ENCODE measurements at regions not wholly inside any gene's neighbourhood (a gene's known extent, or its start where the extent isn't known, plus 50 kb on each side); places are given as distances from the start of the nearest gene placed in this dataset.
"Not testable (repeated sequence)": the region's sequence is repeated elsewhere in the genome, so short reads cannot be mapped to it uniquely, and the experiment has no call there.

GRCh38 chr18:78828131-78828530 lies 151.5 kb upstream of the SALL3 start:
- TF ChIP-seq, protein P1, sequence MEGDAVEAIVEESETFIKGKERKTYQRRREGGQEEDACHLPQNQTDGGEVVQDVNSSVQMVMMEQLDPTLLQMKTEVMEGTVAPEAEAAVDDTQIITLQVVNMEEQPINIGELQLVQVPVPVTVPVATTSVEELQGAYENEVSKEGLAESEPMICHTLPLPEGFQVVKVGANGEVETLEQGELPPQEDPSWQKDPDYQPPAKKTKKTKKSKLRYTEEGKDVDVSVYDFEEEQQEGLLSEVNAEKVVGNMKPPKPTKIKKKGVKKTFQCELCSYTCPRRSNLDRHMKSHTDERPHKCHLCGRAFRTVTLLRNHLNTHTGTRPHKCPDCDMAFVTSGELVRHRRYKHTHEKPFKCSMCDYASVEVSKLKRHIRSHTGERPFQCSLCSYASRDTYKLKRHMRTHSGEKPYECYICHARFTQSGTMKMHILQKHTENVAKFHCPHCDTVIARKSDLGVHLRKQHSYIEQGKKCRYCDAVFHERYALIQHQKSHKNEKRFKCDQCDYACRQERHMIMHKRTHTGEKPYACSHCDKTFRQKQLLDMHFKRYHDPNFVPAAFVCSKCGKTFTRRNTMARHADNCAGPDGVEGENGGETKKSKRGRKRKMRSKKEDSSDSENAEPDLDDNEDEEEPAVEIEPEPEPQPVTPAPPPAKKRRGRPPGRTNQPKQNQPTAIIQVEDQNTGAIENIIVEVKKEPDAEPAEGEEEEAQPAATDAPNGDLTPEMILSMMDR (conservative IDR thresholded peaks at IDR 0.05; ENCODE audit: low read depth, low read length): no peak
- H3K4me3 ChIP-seq (ENCODE audit: low read depth, low read length): no peak overlapping the region
- DNase-seq (ENCODE audit: low read depth): no peak

DNA sequence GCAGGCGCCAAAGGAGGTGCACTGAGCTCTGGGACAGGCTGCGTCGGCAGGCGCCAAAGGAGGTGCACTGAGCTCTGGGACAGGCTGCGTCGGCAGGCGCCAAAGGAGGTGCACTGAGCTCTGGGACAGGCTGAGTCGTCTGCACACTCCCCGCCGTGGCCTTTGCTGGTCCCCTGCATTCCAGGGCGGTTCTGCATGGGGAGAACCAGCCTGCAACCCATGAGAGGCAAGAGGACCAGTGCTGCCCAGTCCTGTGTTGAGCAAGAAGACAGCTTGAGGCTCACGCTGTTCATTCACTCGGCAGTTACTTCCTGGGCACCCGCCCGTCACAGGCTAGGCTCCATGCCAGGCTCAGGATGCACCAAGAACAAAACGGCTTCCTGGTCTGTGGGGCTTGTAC lies 150.6 kb upstream of the SALL3 start:
- H3K4me3 ChIP-seq (ENCODE audit: low read depth, low read length); DNase-seq (ENCODE audit: low read depth): not testable (repeated sequence)

DNA sequence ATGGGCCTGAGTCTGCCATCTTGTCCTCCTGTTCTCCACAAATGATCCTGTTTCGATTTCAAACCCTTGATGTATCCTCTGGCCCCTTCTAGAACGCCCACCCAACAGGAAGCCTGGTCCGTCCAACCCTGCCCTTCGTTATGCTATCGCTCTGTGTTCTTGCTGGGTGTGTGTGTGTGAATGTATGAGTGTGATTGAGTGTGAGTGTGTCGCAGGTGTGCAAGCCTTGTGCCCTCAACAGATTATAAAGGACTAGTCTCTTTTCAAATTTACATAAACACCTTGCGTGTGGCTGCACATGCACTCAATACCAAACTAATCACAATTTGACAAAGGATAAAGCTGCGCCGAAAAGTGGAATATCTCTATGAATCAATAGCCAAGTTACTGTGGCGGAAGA lies 149.5 kb upstream of the SALL3 start:
- no peak for DNase-seq (ENCODE audit: low read depth)

DNA sequence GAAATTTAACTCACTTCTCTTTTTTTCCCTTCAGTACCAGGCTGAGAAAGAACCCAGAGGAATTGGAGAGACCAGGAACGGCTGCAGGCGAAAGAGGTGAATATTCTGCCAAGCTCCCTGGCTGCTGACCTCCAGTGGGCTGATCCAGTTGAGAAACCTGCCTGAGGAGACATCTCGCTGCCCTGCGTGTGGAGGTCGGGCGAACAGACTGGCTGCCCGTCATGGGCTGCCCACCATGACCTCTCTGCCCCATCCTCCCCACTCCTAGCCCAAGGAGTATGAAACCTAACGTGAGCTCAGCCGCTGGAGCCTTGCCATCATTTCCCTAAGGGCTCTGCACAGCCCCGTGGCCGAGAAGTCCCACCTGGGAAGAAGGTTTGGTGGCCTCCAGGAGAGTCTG lies 148.8 kb upstream of the SALL3 start:
- TF ChIP-seq, protein P1 (conservative IDR thresholded peaks at IDR 0.05; ENCODE audit: low read depth, low read length): no peak
- H3K4me3 ChIP-seq (ENCODE audit: low read depth, low read length): no peak overlapping the region

More for the DNA sequence above, 149.5 kb upstream of the SALL3 start:
- TF ChIP-seq, protein P1 (conservative IDR thresholded peaks at IDR 0.05; ENCODE audit: low read depth, low read length): no peak
- H3K4me3 ChIP-seq (ENCODE audit: low read depth, low read length): no peak overlapping the region

DNA sequence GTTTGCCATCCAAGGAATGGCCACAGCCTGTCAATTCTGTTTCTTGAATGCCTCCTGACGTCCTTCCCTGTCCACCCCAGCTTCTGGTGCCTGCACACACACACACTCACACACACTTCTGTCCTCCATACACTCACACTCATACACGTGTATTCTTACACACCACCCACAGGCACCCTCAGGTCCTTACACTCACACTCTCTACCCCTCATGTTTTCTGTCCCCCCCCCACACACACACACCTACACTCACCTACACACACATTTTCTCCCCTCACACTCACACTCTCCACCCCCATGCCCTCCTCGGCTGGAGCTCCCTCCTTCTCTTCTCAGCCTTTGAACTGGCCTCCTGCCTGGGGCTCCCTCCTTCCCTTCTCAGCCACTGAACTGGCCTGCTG lies 148.0 kb upstream of the SALL3 start:
- no peak overlapping the region for H3K4me3 ChIP-seq (ENCODE audit: low read depth, low read length)
- TF ChIP-seq, protein P1 (conservative IDR thresholded peaks at IDR 0.05; ENCODE audit: low read depth, low read length): no peak
- no peak for DNase-seq (ENCODE audit: low read depth)

More for the DNA sequence above, 148.8 kb upstream of the SALL3 start:
- DNase-seq (ENCODE audit: low read depth): no peak

DNA sequence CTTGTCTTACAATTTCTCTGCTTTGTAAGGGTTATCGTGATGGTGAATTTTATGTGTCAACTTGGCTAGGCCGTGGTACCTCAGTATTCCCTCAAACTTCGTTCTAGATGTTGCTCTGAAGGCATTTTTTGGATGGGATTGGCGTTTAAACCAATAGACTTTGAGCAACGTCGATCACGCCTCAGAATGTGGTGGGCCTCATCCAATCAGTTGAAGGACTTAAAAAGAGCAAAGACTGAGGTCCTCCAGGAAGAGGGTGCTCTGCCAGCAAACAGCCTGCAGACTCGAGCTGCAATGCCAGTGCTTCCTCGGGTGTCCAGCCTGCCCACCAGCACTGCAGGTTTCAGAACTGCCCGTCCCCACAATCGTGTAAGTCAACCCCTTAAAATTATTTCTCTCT lies 145.8 kb upstream of the SALL3 start:
- TF ChIP-seq, protein P1 (conservative IDR thresholded peaks at IDR 0.05; ENCODE audit: low read depth, low read length): no peak
- DNase-seq (ENCODE audit: low read depth): no peak
- no peak overlapping the region for H3K4me3 ChIP-seq (ENCODE audit: low read depth, low read length)

GRCh38 chr18:78836838-78837237 lies 142.8 kb upstream of the SALL3 start:
- H3K4me3 ChIP-seq (ENCODE audit: low read depth, low read length): no peak overlapping the region
- DNase-seq (ENCODE audit: low read depth): no peak
- TF ChIP-seq, protein P1 (conservative IDR thresholded peaks at IDR 0.05; ENCODE audit: low read depth, low read length): no peak

- TF ChIP-seq, protein P1 (conservative IDR thresholded peaks at IDR 0.05; ENCODE audit: low read depth, low read length): no peak
- DNase-seq (ENCODE audit: low read depth): no peak
These were observed 141.9 kb upstream of the SALL3 start for GRCh38 chr18:78837754-78838153.

More at GRCh38 chr18:78837754-78838153, 141.9 kb upstream of the SALL3 start:
- H3K4me3 ChIP-seq (ENCODE audit: low read depth, low read length): no peak overlapping the region
